ENCODE measurements at regions not wholly inside any gene's neighbourhood (a gene's known extent, or its start where the extent isn't known, plus 50 kb on each side); places are given as distances from the start of the nearest gene placed in this dataset.
"Not testable (repeated sequence)": the region's sequence is repeated elsewhere in the genome, so short reads cannot be mapped to it uniquely, and the experiment has no call there.

DNA sequence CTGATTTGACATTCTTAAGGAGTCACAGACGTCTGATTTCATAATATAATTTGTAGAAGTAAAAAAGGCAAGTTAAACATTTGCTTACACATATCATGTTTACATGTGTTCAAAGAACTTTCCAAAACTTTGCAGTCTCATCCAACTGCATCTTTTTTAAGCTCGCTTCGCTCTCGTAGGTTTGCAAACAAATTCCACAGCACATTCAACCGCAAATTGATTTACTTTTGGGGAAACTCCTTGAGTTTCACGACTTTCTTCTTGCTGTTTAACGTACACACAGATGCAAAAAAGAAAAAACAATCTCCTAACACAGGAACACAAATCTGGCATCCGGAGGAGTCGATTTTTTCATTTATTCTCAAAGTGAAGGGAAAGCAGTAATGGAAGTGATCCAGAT, 1149.5 kb downstream of the VRK1 start:
- in situ Hi-C loops (cut with HindIII; ENCODE audit: low sequenced_read_pairs): no loop called here

DNA sequence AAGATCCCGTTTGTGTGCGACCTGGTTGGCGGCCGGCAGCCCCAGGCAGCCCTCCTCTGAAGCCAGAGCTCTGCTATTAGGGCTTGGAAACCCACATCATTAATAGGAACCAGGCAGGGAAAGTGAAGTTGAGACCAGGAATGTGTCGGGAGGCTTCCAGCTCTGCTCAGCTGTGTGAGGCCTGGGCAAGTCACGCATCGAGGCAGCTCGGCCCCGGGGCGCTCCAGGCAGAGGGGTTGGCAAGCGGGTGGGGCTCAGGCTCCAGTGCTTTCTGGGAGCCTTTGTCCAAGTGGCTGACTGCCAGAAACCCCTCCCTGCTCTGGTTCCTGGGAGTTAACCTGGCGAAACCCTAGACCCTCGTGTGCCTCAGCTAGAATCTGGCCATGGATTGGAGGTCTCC, 1151.7 kb downstream of the VRK1 start:
- in situ Hi-C loops (cut with HindIII; ENCODE audit: low sequenced_read_pairs): no loop called here

DNA sequence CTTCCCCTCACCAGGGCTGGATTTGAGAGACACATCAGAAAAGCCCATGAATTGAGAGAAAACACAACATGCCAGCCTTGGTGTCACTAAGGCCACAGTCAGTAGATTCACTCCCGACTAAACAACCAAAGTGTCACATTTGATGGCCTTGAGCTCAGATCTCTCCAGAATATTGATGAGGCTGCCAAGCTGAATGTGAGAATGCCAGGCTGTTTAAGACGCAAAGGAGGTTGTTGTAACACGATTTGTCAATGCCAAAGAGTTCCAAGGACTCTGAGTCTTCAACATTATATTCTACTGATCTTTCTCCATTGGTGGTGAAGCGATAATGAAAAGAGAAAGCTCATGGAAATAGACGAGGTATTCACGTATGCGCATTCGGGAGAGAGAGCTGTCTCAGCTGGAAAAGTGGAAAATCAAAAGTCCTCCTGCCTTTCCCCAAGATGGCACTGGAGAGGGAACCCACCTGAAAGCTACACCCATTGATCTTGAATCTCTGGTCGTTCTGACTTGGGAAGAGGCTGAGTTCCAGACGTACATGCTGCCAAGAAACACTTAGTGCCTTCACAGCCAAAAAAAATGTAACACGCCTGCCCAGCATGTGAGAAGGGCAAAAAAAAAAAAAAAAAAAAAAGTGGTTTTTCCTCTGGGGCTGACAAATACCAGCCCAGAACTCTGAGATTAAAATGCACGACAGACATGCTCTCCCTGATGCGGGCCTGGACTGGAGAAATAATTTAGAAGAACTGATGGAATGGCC, 1159.6 kb downstream of the VRK1 start:
- in situ Hi-C loops (cut with HindIII; ENCODE audit: low sequenced_read_pairs): no loop called here

DNA sequence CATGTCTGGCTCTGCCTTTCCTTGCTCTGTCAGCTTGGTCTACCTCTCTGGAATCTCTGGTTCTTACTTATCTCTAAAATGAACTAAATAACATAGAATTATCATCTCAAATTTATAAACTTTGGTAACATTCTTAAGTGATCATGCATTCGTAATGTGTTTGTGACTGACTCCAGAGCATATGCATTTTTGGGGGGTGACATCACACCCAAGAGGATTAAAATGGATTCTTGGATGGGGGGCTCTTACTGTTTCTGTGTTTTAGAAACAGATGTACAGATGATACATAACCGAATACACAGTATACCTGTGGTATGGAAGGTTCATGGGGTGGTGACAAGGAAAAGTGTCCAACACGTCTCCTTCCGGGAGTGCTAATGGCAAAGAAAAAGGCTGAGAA, 1162.1 kb downstream of the VRK1 start:
- in situ Hi-C loops (cut with HindIII; ENCODE audit: low sequenced_read_pairs): no loop called here

GRCh38 chr14:97960436-97960835, 1163.3 kb downstream of the VRK1 start:
- in situ Hi-C loops (cut with HindIII; ENCODE audit: low sequenced_read_pairs): no loop called here

DNA sequence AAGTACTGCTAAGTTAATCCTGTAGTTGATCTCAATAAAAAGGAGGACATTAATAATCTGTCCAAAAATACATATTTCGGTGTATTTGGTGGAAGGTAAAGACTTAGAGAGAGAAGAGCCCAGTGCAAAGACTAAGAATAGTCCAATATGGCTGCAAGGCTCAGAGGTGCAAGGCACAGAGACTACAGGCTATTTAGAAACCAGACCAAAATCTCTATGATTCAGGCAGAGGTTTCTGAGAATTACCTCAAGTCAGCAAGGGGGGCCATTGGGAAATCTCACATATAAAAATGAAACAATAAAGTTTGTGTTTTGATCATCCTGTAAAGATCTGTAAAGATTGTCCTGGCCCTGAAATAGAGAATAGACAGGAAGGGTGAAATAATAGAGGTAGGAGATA, 1173.0 kb downstream of the VRK1 start:
- in situ Hi-C loops (cut with HindIII; ENCODE audit: low sequenced_read_pairs): no loop called here

DNA sequence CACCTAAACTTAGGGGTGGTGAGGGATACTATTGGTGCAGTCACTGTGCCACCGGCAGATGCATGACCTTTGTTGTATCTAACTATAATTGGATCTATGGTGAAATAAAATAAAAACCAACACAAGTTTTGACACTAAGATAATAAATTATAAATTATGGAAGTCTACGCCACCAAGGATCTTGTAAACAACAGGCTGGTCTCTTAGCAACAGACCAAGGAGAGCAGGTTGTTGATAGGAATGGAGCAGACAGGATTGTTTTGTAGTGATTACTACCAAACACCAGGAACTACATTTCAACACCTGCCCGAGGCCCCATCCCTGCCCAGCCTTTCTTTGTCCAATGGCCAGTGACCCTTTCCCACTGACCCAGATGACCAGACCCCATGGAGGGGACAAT, 1178.0 kb downstream of the VRK1 start:
- in situ Hi-C loops (cut with HindIII; ENCODE audit: low sequenced_read_pairs): no loop called here

DNA sequence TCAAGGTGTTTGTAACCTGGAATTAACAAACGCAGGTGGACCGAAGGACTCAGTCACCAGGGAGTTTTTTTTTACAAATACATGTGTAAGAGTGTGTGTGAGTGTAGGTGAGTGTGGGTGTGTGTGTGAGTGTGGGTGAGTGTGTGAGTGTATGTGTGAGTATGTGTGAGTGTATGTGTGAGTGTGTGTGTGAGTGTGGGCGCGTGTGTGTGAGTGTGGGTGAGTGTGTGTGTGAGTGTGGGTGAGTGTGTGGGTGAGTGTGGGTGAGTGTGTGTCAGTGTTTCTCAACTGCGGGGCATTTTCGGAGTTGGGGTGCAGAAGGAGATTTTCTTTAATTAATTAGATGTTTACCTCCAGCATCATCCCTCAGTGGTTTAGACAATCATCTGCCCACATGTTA, 1178.8 kb downstream of the VRK1 start:
- in situ Hi-C loops (cut with HindIII; ENCODE audit: low sequenced_read_pairs): no loop called here

DNA sequence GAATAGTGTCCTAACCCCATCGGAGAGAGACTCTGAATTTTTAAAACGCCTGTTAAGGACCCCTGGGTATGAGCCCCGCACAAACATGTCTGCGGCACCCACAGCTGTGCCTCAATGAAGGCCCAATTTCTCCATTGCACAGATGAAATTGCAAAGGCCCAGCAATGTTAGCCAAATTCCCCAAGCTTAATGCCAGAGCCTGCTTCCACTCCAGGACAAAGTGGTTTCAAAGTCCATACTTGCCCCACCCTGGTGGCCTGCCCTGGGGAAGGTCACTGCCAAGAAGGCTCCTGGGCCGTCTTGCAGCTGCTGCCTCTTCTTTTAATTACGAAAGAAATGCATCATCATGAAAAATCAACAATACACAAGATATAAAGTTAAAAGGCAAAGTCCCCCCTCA, 1179.7 kb downstream of the VRK1 start:
- in situ Hi-C loops (cut with HindIII; ENCODE audit: low sequenced_read_pairs): no loop called here

DNA sequence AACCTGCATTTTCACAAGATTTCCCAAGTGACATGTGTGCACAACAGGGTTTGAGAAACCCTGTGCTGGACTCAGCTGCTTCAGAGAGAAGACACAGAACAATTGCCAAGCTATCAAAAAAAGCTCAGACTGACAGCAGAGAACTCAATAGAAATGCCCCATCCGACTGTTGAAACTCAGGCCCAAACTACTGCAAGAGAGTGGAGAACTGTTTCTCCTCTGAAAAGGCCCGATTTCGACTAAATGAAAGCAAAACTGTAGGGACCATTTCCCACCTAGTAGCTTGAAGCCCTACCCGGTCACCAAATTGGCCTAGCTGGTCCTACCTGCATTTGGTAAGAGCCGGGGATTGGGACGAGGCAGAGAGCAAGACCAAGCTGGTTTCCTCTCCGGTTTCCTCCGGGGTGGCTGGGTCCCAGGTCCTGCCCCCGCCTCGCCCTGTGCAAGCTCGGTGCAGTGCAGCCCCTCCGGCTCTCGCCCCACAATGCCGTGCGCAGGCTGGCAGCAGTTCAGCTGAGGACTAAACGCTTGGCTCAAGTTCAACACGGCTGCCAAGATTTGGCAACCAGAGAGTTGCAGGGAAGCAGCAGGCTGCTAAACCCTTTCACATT, 1180.6 kb downstream of the VRK1 start:
- in situ Hi-C loops (cut with HindIII; ENCODE audit: low sequenced_read_pairs): no loop called here

- in situ Hi-C loops (cut with HindIII; ENCODE audit: low sequenced_read_pairs): no loop called here
These were observed 1181.2 kb downstream of the VRK1 start for GRCh38 chr14:97978341-97978740.

DNA sequence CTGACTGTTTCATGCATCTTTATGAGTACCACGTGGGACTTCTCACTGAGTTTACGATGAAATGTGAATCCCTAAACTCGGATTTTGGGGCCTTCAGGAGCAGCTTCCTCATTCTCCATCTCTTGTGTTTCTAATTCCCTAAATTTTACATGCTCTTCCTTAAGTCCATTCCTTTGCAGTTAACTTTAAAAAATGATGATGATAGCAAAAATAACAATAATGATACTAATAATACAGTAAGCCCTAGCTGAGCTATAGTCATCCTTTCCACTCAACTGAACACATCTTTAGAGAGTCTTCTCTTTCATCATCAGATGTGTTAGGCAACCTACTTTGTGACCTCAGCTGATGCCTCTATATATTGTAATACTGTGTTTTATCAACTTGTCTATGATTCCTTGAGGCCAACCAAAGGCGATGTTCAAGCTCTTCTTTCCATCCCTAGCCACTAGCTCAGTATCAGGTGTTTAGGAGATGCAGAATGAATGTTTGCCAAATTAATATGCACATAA, 1196.4 kb downstream of the VRK1 start:
- in situ Hi-C loops (cut with HindIII; ENCODE audit: low sequenced_read_pairs): no loop called here

GRCh38 chr14:97994020-97994531, 1196.9 kb downstream of the VRK1 start:
- in situ Hi-C loops (cut with HindIII; ENCODE audit: low sequenced_read_pairs): no loop called here

GRCh38 chr14:97995038-97995437, 1197.9 kb downstream of the VRK1 start:
- in situ Hi-C loops (cut with HindIII; ENCODE audit: low sequenced_read_pairs): no loop called here

DNA sequence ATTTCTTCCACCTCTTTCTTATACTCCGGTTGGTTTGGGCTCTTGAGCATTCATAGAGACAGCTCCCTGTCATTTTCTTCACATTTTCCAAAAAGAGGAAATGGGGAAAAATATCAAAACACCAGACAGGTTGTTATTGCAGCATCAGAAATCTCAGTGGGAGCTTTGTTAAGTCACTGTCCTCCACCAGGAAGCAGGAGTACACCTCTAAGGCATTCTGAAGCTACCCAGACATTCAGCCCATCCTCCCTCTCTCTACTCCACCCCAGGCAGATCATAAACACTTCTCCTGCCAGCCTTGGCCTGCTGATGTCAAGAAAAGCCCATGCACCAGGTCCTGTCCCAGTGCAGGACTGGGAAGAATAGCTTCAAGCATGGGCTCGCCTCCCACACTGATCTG, 1198.3 kb downstream of the VRK1 start:
- in situ Hi-C loops (cut with HindIII; ENCODE audit: low sequenced_read_pairs): no loop called here

DNA sequence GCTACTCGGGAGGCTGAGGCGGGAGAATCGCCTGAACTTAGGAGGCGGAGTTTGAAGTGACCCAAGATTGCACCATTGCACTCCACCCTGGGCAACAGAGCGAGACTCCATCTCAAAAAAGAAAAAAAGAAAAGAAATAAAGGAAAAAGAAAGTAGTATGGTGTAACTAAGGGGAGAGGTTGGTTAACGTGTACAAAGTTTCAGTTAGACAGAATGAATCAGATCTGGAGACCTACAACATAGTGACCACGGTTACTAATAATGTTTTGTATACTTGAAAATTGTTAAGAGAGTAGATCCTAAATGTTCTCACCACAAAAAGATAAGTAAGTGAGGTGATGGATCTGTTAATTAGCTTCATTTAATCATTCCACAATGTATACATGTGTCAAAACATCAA, 1208.8 kb downstream of the VRK1 start:
- in situ Hi-C loops (cut with HindIII; ENCODE audit: low sequenced_read_pairs): no loop called here

- in situ Hi-C loops (cut with HindIII; ENCODE audit: low sequenced_read_pairs): no loop called here
These were observed 1211.4 kb downstream of the VRK1 start for GRCh38 chr14:98008381-98009113.

DNA sequence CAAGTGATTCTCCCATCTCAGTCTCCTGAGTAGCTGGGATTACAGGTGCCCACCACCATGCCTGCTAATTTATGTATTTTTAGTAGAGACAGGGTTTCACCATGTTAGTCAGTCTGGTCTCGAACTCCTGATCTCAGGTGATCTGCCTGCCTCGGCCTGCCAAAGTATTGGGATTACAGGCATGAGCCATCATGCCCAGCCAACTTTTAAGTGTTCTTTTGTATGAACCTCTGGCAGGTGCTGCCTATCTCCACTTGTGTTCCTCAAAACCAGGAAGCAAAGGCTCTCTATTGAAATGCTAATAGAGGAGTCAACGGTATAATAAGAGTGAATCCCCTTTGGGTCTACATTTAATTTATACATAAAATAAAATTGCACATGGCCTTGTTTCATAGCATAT, 1212.0 kb downstream of the VRK1 start:
- in situ Hi-C loops (cut with HindIII; ENCODE audit: low sequenced_read_pairs): not testable (repeated sequence)

DNA sequence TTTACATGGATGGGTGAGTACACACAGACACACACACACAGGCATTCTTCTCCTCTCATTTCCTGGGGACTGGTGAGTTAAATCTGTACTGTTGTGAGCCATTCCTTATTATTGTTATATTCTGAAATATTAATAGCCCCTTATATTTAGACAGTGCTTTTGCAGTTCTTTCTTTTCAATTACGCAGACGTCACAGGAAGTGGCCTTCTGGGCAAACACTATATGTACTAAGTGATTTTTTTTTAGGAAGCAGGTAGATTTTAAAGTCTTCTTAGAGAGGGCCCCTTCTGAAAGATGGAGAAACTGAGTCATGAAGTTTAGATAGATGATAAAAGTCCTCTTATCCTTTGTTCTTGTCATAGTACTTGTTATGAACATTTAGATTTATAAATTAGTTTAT, 1213.6 kb downstream of the VRK1 start:
- in situ Hi-C loops (cut with HindIII; ENCODE audit: low sequenced_read_pairs): no loop called here

DNA sequence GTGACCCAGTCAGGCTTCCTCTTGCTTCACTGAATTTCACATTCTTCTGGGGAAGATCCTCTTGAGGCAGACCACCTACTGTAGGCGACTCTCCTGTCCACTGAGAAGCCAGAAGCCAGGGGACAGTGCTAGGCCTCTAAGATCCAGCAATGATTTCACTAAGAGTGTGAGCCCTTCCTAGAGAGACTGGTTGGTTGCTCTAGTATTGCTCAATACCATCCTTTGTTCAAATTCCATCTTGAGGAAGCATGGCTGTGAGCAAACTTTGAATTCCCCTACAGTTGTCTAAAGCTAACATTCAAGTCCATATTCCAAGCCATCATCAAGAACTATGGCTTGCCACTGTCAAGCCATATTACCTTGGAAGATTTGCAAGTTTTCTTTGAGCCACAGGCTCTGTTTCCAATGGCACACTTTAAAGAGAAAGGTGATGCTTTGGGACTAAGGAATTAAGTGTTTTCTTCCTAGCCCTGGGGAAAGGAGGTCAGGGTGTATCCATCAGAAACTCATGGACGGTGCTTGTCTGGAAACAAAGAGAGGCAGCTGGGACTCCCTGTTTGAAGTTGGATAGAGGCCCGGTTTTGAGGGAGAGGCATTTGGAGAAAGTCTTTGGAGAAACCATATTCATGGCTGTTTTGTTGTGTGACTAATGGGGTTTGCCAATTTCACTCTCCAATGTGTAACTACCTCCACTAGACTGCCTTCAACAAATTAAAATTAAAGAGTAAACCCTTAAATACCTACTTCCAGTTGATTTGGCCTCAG, 1217.9 kb downstream of the VRK1 start:
- in situ Hi-C loops (cut with HindIII; ENCODE audit: low sequenced_read_pairs): no loop called here

DNA sequence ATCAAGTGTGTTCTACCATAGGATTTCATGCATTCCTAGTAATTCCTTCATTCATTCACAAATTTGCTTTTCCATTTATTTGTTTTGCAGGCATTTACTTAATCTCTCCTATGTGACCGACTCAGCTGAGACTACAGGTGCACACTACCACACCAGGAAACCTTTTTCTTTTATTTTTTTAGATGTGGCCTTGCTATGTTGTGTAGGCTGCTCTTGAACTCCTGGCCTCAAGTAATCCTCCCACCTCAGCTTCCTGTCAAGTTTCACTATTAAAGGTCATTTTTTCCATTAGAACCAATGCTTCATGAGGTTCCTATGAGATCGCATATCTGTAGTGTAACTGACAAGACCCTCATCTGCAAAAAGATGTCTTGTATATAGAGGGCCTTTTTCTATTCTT, 1218.7 kb downstream of the VRK1 start:
- in situ Hi-C loops (cut with HindIII; ENCODE audit: low sequenced_read_pairs): no loop called here
